Left kidney (tissue), 1 donor: ENCODE measurements at regions not wholly inside any gene's neighbourhood (a gene's known extent, or its start where the extent isn't known, plus 50 kb on each side); places are given as distances from the start of the nearest gene placed in this dataset.
A peak's percentile ranks its signal among the peaks of the same experiment; 100 is the strongest.

Experiments used
- DNase-seq: peaks from one replicate; pipeline ENCODE4 v3.0.0-alpha.2; 2013

DNA sequence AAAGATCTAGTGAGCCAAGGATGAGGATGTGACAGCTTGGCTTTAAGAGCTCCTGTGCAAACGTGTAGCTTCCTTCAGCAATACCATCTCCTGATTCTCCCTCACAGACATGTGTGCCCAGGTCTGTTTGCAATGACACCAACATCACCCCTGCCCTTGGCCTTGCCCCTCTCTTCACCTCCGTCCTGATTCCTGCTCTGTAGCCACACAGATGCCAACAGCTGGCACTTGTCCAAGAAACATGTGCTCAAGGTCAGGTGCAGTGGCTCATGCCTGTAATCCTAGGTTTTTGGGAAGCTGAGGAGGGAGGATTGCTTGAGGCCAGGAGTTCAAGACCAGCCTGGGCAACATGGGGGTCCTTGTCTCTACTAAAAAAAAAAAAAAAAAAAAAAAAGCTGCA lies 103.8 kb upstream of the CRHR1 start:
- DNase-seq = no peak

DNA sequence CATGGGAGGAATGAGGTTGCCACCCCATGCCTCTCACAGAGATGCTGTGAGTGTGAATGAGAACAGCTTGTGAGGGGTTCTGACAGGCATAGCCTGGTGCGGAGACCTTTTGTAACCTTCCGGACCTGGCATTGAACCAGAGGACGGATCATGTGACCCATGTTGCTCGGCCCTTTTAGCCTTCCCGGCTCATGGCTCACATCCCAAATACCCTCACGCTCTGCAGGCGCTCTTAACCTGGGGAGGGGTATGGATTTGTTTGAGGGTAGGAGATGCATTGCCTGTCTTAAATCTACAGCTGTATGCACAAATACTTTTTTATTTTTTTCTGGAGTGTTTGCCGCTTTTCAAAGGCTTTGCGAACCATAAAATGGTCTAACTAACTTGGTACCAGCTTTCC lies 102.4 kb upstream of the CRHR1 start:
- no peak for DNase-seq

DNA sequence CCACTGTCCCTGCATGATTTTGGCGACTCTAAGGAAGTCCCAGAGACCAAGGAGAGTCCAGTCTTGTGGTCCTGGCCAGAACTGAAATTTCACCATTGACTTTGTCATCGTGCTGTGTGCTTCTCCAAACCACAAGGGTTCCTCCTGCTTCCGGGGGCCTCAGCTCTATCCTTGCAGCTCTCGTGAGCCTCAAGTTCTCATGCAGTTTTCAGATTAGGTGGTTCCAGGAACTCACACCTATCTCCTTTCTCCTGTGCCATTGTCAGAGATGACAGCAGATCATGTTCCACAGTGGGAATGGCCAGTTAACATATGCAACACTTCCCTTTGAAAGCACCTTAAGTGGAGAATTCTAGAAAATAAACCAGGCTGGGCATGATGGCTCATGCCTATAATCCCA lies 97.9 kb upstream of the CRHR1 start:
- DNase-seq = no peak

DNA sequence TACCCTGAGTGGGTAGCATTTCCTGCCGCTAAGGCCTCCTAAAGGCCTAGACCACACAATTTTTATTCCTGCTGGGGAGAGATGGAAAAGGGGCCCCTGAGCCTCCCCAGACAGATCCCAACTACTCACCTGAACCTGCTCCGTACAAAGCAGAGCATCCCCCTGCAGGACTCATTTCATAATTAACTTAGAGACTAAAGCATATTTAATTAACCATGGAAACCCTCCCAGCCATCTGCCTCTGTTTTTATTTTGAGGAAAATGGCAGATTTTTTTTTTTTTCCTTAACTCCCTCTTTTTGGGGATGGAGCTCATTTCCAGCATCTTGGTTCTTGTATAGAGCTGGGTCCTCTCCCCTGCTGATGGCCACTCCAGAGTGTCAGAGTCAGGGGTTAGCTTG lies 96.5 kb upstream of the CRHR1 start:
- no peak for DNase-seq

DNA sequence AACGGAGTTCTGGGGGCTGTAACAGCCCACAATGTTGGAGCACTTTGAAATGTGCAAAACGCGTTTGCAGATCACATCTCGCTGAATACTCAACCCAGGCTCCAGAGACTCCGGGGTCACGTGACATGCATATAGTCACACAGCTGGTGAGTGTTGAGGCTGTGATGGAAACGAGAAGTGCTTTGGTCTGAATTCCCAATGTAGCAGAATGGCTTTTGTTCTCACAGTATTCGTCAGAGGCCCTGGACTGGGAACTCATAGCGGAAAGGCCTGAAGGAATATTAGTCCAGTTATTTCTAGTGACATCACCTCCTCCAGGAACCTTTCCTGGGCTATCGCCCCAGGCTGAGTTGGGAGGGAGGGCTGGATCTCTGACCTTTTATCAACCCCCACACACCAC lies 95.8 kb upstream of the CRHR1 start:
- DNase-seq = no peak

DNA sequence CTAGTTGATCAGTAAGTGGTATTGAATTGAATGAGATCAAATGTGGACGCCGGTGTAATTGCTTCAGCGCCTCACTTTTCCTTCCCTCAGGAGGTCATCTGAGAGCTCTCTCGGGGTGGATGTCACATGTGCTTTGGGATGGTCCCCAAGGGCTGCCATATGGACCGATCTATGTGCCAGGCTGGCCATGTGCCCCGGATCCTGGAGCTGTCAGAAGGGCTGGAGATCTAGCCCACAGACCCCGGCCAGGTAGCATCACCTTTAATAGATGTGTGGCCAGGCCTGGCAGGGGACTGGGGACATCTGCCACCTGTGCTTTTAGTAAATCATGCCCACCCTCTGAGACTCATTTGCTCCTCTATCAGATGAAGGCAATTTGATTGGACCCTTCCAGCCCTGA lies 95.3 kb upstream of the CRHR1 start:
- DNase-seq = no peak

DNA sequence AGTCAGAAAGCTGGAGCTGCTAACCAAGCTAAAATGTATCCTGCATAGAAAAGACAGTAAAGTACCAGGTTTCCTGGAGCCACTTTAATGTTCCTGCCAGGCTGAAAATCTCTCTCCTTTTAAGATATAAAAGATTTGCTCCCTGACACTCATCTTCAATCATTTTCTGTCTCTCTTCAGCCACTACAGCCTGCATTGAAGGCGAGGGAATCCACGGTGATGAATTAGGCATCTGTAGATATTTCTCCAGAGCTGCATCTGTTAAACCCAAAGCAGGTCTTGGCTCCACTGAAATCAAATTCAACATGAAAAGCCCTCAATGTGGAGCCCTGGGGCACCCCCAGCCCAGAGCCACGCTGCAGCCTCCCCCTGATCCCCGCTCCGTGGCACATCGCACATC lies 94.7 kb upstream of the CRHR1 start:
- no peak for DNase-seq

DNA sequence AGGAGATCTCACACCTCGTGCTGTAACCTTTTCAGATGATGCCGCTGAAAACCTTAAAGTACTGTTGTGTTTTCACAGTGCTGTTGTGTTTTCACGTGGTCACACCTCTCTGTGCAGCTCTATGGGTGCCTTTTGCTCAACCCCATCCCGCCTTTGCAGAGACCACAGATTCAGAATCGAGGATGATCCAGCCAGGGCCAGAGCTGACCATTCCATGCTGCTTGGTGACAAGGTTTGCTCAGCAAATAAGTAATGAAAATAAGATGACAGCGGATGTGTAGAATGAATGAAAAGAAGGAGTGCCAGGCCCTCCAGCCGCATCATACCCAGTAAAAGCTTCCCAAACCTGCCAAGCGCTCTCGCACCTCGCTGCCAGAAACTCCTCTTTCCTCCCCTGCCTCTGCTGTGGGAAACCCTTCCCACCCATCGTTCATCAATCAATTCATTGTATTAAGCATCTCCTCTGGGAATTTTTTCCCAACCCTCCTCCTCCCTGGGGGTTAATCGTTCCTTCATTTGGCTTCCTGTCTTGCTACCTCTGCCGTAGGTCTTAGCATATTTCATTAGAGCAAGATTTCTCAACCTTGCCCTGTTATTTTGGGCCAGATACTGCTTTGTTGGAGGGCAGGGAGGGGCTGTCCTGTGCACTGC lies 93.4 kb upstream of the CRHR1 start:
- DNase-seq = no peak

DNA sequence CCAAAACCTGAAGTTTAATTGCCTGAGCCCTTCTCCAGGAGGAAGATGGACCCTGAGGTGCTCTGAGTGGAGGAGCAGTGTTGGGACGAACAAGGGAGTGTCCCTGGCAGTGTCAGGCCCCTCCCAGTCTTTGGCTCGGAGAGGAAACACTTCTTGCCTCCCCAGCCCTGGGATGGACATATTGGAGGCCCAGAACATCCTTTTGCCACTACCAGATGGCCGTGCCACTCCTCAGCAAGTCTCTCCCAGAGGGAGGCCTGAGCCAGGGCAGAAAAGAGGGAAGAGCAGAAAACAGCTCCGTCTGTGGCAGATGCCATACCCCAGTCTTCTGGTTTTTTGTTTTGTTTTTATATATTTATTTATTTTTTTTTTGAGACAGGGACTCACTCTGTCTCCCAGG lies 91.5 kb upstream of the CRHR1 start:
- DNase-seq = no peak

DNA sequence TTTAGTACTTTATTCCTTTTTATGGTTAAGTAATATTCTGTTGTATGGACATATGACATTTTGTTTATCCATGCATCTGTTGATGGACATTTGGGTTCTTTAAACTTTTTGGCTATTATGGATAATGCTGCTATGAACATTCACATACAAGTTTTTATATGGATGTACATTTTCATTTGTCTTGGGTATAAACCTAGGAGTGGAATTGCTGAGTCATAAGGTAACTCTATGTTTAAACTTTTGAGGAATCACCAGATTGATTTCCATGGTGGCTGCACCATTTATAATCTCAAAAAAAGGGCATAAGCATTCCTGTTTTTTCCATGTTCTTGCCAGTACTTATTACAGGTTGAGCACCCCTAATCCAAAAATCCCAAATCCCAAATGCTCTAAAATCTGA lies 90.3 kb upstream of the CRHR1 start:
- DNase-seq = no peak

DNA sequence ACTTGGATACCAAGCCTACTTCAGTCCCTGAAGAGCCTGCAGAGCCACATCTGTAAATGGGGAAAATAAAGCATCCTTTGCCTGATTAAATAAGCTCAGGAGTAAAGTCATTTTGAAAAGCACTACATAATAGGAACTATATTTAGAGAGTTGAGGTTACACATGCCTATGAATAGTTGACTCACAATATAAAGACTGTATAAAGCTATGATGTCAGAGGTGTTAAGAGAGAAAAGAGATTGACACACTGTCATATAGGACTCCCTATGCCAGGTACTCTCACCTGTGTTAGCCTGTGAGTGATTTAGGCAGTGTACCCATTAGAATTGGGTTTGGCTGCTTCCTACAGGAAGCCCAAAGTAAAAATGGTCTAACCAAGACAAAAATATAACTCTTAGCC lies 87.7 kb upstream of the CRHR1 start:
- no peak for DNase-seq

DNA sequence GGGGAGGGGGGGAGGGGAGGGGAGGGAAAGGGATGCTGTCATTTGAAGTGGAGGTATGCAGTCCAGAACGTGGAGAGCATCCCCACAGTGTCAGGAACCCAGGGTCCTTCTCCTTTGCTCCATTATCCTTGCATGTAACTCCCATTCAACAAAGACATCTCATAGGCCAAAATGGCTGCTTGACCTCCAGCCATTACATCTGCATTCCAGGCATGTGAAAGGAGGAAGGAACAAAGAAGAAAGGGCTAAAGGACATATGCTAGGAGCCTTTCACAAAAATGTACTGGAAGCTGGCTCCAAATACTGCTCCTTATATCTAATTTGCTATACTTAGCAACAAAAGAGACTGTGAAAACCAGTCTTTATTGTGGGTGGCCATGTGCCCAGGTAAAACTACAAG lies 87.0 kb upstream of the CRHR1 start:
- DNase-seq = no peak

DNA sequence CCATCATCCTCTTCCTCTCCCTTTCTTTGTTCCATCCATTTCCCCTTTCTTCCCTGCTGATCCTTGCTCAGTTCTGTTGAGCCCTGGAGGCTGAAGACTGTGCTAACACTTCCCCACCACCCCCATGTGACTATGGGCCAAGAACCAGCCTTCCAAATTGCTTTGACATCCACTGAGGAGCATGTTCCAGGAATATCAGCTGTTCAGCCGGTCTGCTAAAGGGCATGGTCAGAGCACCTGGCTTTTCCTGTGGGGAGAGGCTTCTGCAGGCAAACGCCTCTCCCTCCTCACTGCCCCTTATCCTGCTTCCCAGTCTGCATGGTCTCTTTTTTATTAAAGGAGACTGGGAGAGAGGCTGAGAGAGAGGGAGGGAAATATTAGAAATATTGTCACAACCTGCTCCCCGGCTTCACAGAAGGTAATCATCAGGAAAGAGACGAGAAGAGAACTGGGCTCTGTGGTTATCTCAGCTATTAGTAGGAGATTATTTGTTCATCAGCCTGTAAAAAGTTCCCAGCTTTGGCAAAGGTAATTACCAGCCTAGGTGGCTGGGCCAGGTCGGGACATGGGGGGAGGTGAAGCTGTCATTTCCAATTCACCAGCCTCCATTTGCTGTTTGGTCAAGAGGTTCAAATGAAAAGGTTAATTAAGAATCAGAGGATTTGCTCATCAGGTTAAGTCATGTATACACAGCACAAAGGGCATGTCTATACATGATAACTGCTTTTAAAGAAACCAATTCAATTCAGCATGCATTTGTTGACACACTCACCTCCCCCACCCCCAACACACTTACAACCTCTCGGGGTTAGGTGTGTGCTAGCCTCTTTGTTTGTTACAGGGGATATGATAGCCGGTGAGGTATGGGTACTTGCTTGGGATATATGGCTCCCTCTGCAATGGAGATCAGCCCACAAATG lies 83.7 kb upstream of the CRHR1 start:
- DNase-seq = no peak

DNA sequence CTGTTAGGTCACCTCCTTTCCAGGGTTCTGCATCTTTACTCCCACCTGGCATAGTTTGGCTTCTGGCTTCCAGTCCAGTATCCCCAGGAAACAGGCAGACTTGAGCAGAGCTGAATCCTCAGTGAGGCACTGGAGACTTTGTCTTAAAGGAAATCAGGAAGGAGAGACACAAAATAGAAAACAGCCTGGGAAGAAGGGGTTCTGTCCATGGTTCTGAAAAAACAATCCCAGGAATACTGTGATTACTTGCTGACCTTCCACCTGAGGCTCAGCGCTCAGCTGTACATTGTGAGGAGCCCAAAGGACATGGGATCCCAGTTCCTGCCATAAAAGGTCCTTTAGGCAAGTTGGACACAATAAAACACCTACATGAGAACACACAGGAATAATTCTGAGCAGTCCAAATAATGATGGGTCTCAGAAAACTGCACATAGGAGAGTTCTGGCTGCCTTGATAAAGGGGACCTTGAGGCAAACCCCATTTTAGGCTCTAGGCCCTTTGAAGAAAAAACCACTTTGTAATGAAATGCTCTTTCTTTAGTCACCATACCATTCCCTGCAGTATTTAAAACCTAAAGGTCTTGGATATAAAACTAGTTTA lies 81.4 kb upstream of the CRHR1 start:
- peak; percentile 64 for DNase-seq

DNA sequence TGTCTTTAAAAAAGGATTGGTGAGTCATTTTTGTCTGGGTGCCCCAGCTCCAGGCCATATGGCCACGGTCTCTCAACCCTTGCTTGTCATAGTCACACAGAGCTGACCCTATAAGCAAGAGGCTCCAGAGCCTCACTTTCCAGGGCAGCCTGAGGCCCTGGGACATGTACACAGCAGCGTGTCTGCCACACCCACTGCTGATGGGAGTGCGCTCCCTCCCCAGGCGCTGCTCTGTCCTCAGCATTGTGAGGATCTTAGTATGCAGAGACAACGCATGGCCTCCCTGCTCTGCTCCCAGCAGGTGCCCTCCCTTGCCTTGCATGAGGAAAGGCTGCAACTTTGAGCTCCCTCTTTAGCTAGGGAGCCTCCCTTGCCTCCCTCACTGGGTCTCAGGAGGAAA lies 80.8 kb upstream of the CRHR1 start:
- DNase-seq = no peak

DNA sequence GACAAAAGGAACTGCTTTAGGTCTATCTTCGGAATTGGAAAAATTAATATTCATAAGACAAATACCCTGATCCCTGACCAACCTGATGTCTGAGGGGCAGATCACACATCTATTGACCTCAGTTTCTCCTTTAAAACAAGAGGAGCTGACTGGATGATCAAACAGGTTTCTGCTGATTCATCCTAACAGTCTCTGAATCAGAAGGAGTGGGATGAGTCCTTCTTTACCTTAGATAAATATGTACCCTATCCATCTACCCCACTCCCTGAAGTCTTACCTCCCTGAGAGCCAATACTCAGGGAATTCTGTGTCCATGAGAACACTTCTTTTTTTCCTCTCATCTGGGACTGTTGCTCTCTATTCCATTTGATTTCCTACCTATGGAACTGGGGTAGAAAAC lies 80.3 kb upstream of the CRHR1 start:
- no peak for DNase-seq

DNA sequence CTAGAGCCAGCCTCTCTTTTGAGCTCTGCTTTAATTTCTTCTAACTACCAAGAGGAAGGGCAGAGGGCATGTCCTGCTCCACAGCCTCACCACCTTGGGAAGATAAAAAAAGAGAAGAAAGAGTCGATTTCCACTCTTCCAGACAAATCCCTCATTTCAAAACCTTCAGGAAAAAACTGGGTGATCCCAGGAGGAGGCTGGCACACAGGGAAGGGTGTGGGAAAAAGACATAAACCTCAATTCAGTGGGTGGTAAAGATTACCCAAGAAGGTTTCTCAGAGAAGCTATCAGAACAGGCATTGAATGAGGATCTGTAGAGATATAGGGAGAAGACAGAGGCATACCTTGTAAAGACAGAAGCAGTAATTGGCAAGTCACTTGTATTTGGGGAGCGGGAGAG lies 79.9 kb upstream of the CRHR1 start:
- no peak for DNase-seq

DNA sequence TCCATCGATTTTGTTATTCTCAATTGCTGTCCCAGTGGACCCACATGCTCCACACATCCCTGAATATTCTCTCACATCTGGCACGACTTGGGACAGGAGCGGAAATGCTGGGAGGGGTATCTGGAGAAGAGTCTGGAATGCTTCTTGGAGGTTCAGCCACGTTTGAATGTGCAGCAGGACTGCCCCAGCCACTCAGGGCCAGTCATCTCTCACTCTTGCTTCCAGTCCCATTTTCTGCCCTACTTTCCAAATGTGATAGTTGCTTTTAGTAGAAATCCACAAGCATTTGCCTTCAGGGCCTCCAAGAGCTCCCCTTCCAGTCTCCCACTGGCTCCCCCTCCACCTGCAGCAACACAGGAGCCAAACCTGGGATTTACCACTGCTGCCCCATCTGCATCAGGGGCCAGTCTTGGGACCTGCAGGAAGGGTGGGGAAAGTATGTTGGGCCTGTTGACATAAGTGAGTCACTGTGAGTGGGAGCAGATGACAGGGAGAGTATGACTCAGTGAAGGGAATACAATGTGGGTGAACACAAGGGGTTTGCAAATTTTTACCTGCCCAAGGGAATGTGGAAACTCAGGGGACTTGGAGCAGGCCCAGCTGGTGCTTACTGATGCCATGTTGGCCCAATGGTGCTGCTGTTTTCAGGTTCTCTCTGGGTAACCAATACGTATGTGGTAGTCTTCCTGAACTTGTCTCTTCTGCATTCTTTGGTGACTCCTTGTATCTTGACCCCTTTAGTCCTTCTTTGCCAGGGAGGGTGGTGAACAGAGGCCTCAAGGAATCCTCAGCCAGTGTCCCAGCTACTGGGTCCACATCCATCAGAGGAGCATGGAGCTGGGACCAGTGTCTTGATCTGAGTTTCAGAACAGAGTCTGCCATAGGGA lies 78.8 kb upstream of the CRHR1 start:
- no peak for DNase-seq

DNA sequence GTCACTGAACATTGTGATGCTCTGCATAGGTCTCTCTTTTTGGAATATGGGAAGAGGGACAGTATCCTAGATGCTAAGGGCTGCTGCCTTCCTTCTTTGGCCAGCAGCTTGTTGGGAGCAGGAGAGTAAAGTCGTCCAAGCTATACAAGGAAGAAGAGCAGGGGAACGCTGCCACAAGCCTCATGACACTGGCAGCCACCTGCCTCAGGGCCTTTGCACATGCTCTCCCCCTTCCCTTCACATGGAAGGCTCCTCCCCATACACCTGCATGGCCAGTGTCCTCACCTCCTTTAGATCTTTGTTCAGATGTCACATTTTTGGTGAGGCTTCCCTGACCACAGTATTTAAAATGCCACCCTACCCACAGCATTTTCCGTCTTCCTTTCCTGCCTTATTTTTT lies 78.1 kb upstream of the CRHR1 start:
- no peak for DNase-seq

DNA sequence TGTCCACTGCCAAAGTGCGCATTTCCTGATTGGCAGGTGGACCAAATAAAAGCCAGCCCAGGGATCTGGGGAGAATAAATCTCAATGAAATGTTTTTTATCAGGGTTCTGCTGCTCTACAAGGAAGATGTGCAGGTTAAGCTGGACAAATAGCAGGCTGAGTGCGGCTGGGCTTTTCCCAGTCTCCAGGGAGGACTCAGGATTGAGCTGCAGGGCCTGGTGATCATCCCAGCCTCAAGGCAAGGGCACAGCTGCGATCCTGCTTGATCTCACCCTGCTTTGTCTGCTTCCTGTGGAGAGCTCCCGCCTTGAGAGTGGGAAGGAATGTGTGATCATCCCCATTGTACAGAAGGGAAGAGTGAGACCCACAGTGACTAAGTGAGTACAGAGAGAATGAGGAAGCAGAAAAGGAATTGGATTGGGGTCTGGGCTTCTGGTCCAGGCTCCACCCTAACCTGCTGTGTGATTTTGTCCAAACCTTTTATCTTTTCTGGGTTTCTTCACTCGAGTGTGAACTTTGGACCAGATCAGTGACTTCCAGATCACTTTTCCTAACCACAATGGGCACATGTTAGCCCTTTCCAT lies 75.3 kb upstream of the CRHR1 start:
- no peak for DNase-seq

DNA sequence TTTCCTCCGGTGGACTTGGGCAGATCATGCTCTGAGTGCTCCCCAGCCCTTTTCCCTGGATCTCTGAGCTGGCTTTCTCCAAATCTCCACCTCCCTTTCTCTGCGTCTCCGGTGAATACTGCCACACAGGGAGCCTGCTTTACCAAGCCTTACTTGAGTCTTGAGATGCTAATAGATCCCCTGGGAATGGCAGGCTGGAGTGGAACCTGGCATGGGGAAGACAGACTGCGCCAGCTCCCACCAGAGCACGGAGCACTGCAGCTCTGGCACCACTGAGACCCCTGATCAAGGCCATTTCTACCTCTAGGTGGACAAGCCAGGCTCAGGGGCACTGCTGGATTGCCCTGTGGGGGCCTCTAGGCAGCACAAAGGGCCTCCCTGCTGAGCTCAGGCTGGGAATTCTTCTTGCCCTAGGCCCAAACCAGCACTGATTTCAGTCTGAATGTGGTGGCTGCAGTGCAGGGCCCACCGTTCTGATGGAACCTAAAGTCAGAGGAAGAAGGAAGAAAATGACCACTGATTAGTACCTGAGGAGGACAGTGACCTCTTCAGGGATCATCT lies 74.3 kb upstream of the CRHR1 start:
- DNase-seq = no peak

DNA sequence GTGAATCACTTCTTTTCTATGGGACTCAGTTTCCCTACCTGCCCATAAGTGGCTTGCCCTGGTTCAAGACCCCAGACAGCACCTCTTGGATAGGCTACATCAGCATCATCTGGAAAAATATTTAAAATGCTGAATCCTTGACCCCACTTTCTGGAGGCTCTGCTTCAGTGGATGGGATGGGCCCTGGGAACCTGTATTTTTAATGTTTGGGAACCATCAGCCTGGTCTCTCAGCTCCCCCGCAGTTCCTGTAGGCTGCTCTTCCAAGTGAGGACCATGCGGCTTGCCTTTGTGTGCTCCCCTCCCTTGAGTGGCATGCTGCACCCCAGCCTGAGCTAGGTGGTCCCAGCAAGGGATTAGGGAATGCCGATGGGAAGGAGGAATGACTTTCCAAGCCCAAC lies 68.3 kb upstream of the CRHR1 start:
- DNase-seq = no peak
